ENCODE measurements at regions not wholly inside any gene's neighbourhood (a gene's known extent, or its start where the extent isn't known, plus 50 kb on each side); places are given as distances from the start of the nearest gene placed in this dataset.

- H3K4me1 Mint-ChIP-seq, result no peaks in the 10 kb centered on the region
- H3K27me3 Mint-ChIP-seq, result no peaks in the 10 kb centered on the region
- H3K9me3 Mint-ChIP-seq, result no peaks in the 10 kb centered on the region
- H3K36me3 Mint-ChIP-seq (ENCODE audit: low read depth), result no peaks in the 10 kb centered on the region
- intact Hi-C loops (cut with micrococcal nuclease), result no loop called here
- H3K27ac Mint-ChIP-seq, result no peak overlapping the region
- DNase-seq, result no peak
- no peak overlapping the region for H3K4me3 Mint-ChIP-seq
Measured at GRCh38 chr12:115776399-115776798, 501.1 kb downstream of the MED13L start.

DNA sequence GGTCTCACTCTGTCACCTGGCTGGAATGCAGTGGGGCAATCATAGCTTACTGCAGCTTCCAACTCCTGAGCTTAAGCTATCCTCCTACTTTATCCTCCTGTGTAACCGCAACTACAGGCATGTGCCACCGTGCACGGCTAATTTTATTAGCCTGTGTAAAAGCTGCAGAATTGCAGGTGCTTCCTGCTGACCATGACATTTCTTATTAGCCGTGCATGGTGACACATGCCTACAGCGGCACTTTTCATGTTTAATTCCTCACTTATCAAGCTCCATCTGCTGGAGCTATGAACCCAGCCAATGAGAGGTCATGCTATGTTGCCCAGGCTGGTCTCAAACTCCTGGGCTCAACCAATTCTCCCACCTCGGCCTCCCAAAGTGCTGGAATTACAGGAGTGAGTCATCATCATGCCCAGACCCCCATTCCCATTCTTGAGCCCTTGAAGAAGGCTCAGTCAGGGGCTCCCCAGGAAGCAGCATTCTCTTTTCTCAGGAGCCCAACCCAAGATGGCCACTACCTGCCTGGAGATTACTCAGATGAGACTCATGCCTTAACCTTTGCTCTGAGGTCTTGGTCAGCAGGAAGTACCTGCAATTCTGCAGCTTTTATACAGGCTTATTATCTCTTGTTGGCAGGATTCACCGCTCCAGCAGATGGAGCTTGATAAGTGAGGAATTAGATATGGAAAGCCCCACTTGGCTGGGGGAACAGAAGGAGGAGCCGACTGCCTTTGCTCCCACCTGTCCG lies 503.2 kb downstream of the MED13L start:
- Mint-ChIP-seq H3K9me3 (no peaks in the 10 kb centered on the region), H3K27ac (no peak overlapping the region), H3K36me3 (ENCODE audit: low read depth) (no peaks in the 10 kb centered on the region), H3K4me1 (no peaks in the 10 kb centered on the region), H3K4me3 (no peak overlapping the region), H3K27me3 (no peaks in the 10 kb centered on the region)
- DNase-seq, result no peak
- intact Hi-C loops (cut with micrococcal nuclease), result no loop called here

- no peak overlapping the region for H3K27ac Mint-ChIP-seq
- intact Hi-C loops (cut with micrococcal nuclease), result no loop called here
- H3K4me3 Mint-ChIP-seq, result no peak overlapping the region
- H3K27me3 Mint-ChIP-seq, result no peaks in the 10 kb centered on the region
- no peak for DNase-seq
- H3K4me1 Mint-ChIP-seq, result no peaks in the 10 kb centered on the region
- no peaks in the 10 kb centered on the region for H3K36me3 Mint-ChIP-seq (ENCODE audit: low read depth)
- no peaks in the 10 kb centered on the region for H3K9me3 Mint-ChIP-seq
Measured at GRCh38 chr12:115771601-115772000, 505.9 kb downstream of the MED13L start.

DNA sequence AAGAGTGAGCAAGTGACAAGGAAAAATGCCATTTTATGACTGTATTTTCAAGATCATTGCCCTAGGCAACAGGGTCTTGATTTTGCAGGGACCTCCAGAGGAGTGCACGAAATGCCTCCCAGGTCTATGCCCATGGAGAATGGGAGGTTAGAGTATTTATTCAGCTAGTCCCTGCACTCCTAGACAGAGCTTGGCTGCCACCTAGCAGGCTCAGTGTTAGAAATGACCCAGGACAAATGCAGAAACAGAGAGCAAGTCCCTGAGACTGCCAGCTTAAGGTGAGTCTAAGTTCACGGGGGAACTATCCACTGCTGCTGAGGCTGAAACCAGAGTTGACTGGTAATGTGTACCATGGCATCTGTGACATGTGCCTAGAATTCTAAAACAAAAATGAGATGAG lies 506.4 kb downstream of the MED13L start:
- Mint-ChIP-seq H3K36me3 (ENCODE audit: low read depth) (no peaks in the 10 kb centered on the region), H3K9me3 (no peaks in the 10 kb centered on the region), H3K4me3 (no peak overlapping the region), H3K27me3 (no peaks in the 10 kb centered on the region), H3K27ac (no peak overlapping the region), H3K4me1 (no peaks in the 10 kb centered on the region)
- intact Hi-C loops (cut with micrococcal nuclease), result no loop called here
- DNase-seq, result no peak

DNA sequence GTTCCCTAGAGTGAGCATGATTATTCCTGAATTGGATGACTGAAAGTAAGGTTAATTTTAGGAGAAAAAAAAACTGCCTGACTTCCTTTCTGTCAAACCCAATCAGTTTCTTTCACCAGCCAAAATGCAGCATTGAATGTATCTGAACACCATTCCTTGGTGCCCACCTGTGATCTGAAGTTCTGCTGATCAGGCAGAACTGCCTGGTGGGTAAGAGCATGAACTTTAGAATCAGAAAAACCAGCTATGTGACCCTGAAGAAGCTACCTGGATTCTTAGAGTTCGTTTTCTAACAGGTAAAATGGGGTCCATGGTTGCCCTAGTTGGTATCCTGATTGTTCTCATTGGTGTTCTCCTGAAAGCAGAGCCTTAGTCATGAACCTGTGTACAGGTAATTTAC lies 506.9 kb downstream of the MED13L start:
- no peaks in the 10 kb centered on the region for H3K4me1 Mint-ChIP-seq
- H3K9me3 Mint-ChIP-seq, result no peaks in the 10 kb centered on the region
- H3K36me3 Mint-ChIP-seq (ENCODE audit: low read depth), result no peaks in the 10 kb centered on the region
- DNase-seq, result no peak
- no peaks in the 10 kb centered on the region for H3K27me3 Mint-ChIP-seq
- H3K27ac Mint-ChIP-seq, result no peak overlapping the region
- intact Hi-C loops (cut with micrococcal nuclease), result no loop called here
- no peak overlapping the region for H3K4me3 Mint-ChIP-seq

- no peaks in the 10 kb centered on the region for H3K9me3 Mint-ChIP-seq
- H3K27ac Mint-ChIP-seq, result no peak overlapping the region
- DNase-seq, result no peak
- no peaks in the 10 kb centered on the region for H3K4me1 Mint-ChIP-seq
- intact Hi-C loops (cut with micrococcal nuclease), result no loop called here
- no peaks in the 10 kb centered on the region for H3K27me3 Mint-ChIP-seq
- no peak overlapping the region for H3K4me3 Mint-ChIP-seq
- no peaks in the 10 kb centered on the region for H3K36me3 Mint-ChIP-seq (ENCODE audit: low read depth)
Measured at GRCh38 chr12:115767916-115768315, 509.6 kb downstream of the MED13L start.

- DNase-seq, result no peak
- Mint-ChIP-seq H3K4me3 (no peak overlapping the region), H3K27ac (no peak overlapping the region), H3K27me3 (no peaks in the 10 kb centered on the region), H3K36me3 (ENCODE audit: low read depth) (no peaks in the 10 kb centered on the region), H3K4me1 (no peaks in the 10 kb centered on the region), H3K9me3 (no peaks in the 10 kb centered on the region)
- intact Hi-C loops (cut with micrococcal nuclease), result no loop called here
Measured at GRCh38 chr12:115763982-115764621, 513.4 kb downstream of the MED13L start.

- intact Hi-C loops (cut with micrococcal nuclease), result no loop called here
- no peak overlapping the region for H3K4me3 Mint-ChIP-seq
- no peaks in the 10 kb centered on the region for H3K9me3 Mint-ChIP-seq
- no peaks in the 10 kb centered on the region for H3K27me3 Mint-ChIP-seq
- no peaks in the 10 kb centered on the region for H3K36me3 Mint-ChIP-seq (ENCODE audit: low read depth)
- H3K27ac Mint-ChIP-seq, result no peak overlapping the region
- no peaks in the 10 kb centered on the region for H3K4me1 Mint-ChIP-seq
- no peak for DNase-seq
Measured at GRCh38 chr12:115763376-115763775, 514.1 kb downstream of the MED13L start.

- H3K27me3 Mint-ChIP-seq, result no peaks in the 10 kb centered on the region
- H3K36me3 Mint-ChIP-seq (ENCODE audit: low read depth), result no peaks in the 10 kb centered on the region
- no peak for DNase-seq
- intact Hi-C loops (cut with micrococcal nuclease), result no loop called here
- H3K4me3 Mint-ChIP-seq, result no peak overlapping the region
- no peaks in the 10 kb centered on the region for H3K9me3 Mint-ChIP-seq
- H3K4me1 Mint-ChIP-seq, result no peaks in the 10 kb centered on the region
- no peak overlapping the region for H3K27ac Mint-ChIP-seq
Measured at GRCh38 chr12:115762936-115763335, 514.6 kb downstream of the MED13L start.

DNA sequence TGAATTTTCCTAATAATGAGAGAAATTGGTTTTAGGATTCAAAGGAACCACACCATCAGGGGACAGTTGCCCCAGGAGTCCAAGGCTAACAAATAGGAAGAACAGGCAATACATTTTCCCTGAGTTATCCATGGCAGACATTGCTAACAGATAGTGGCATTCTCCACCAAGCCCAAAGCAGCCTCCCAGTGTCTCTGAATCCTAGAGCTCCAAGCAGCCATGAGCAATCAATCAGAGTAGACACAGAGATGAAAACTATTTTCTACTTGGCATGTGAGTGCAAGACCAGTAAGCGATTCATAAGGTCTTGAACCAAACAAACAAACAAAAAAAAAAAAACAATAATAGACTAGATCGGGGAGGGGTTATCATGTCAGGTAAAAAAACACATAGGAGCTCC lies 515.7 kb downstream of the MED13L start:
- Mint-ChIP-seq H3K9me3 (no peaks in the 10 kb centered on the region), H3K36me3 (ENCODE audit: low read depth) (no peaks in the 10 kb centered on the region), H3K4me3 (no peak overlapping the region), H3K4me1 (no peaks in the 10 kb centered on the region), H3K27me3 (no peaks in the 10 kb centered on the region), H3K27ac (no peak overlapping the region)
- intact Hi-C loops (cut with micrococcal nuclease), result no loop called here
- DNase-seq, result no peak

GRCh38 chr12:115760231-115760630 lies 517.3 kb downstream of the MED13L start:
- H3K27ac Mint-ChIP-seq, result no peak overlapping the region
- no peak overlapping the region for H3K4me3 Mint-ChIP-seq
- intact Hi-C loops (cut with micrococcal nuclease), result no loop called here
- no peak for DNase-seq
- peaks cover 4% of the 10 kb centered on the region for H3K27me3 Mint-ChIP-seq
- no peaks in the 10 kb centered on the region for H3K9me3 Mint-ChIP-seq
- no peaks in the 10 kb centered on the region for H3K36me3 Mint-ChIP-seq (ENCODE audit: low read depth)
- H3K4me1 Mint-ChIP-seq, result no peaks in the 10 kb centered on the region

- Mint-ChIP-seq H3K4me3 (no peak overlapping the region), H3K4me1 (no peaks in the 10 kb centered on the region), H3K9me3 (no peaks in the 10 kb centered on the region), H3K36me3 (ENCODE audit: low read depth) (no peaks in the 10 kb centered on the region), H3K27ac (no peak overlapping the region), H3K27me3 (peaks cover 7% of the 10 kb centered on the region)
- DNase-seq, result no peak
- intact Hi-C loops (cut with micrococcal nuclease), result no loop called here
Measured at GRCh38 chr12:115758877-115759620, 518.4 kb downstream of the MED13L start.

DNA sequence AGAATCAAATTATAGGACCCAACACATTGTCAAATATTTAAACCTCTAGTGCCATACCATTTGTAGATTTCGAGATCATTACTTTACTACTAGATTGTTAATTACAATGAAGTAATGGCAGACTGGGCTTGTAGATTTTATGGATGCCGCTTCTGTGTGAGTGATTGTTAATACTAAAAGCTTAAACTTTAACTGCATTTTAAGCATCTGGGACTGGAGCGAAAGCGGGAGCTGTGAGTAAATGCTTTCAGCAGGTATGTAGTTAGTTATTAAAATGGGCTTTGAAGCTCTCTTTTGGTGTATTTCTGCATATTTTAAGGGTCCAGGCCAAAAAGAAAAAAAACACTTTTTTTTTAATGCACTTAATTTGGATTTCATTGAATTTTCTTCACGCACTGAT lies 519.3 kb downstream of the MED13L start:
- H3K4me1 Mint-ChIP-seq, result no peaks in the 10 kb centered on the region
- H3K9me3 Mint-ChIP-seq, result no peaks in the 10 kb centered on the region
- no peak overlapping the region for H3K27ac Mint-ChIP-seq
- DNase-seq, result no peak
- no peak overlapping the region for H3K4me3 Mint-ChIP-seq
- H3K27me3 Mint-ChIP-seq, result peaks cover 7% of the 10 kb centered on the region
- no peaks in the 10 kb centered on the region for H3K36me3 Mint-ChIP-seq (ENCODE audit: low read depth)
- intact Hi-C loops (cut with micrococcal nuclease), result no loop called here

DNA sequence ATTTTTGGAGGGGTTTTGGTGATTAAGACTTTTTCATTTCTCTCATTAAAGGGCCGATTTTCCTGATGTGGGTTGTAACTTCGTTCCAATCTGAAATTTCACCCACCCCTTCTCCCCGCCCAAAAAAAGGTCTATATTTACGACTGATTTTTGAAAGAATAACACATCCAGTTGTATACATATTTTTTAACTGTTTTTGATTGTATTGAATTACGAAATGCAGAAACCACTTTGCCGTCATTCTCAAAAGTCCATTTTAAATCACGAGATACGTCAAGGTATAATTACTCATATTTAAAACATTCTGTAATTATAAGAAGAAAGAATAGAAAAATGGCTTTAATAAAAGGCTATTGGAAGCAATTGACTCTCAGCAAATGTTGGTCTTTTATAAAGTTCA lies 520.7 kb downstream of the MED13L start:
- intact Hi-C loops (cut with micrococcal nuclease), result no loop called here
- Mint-ChIP-seq H3K27ac (no peak overlapping the region), H3K36me3 (ENCODE audit: low read depth) (no peaks in the 10 kb centered on the region), H3K27me3 (peaks cover 7% of the 10 kb centered on the region), H3K4me1 (no peaks in the 10 kb centered on the region), H3K4me3 (no peak overlapping the region), H3K9me3 (no peaks in the 10 kb centered on the region)
- DNase-seq, result no peak

Measured in activated CD4-positive, alpha-beta T cell treated with anti-CD3 and anti-CD28 coated beads, Interleukin-2, amount 10 ng/mL, durations not matched to agents 24 days and 14 days (primary cell).